ENCODE measurements at regions not wholly inside any gene's neighbourhood (a gene's known extent, or its start where the extent isn't known, plus 50 kb on each side); places are given as distances from the start of the nearest gene placed in this dataset.

- Histone ChIP-seq H3K9me2 (replicated peaks; ENCODE audit: insufficient read depth, low read length) (no peaks in the 10 kb centered on the region), H3K36me3 (replicated peaks; ENCODE audit: insufficient read depth, low read length) (no peaks in the 10 kb centered on the region), H3K4me1 (ENCODE audit: low read length) (no peaks in the 10 kb centered on the region), H3K4me3 (ENCODE audit: low read length) (no peak overlapping the region), H3F3A (ENCODE audit: insufficient read depth, low read length) (no peaks in the 10 kb centered on the region), H3K9ac (ENCODE audit: low read length) (no peak overlapping the region), H4K20me1 (ENCODE audit: insufficient read depth, low read length) (no peaks in the 10 kb centered on the region), H3K4me2 (ENCODE audit: low read depth, low read length) (no peak overlapping the region), H3K27me3 (replicated peaks; ENCODE audit: insufficient read depth, low read length) (no peaks in the 10 kb centered on the region), H2AFZ (ENCODE audit: low read length) (no peak overlapping the region), H3K9me3 (replicated peaks; ENCODE audit: insufficient read depth, low read length) (no peaks in the 10 kb centered on the region), H3K79me2 (ENCODE audit: low read length) (no peaks in the 10 kb centered on the region), H3K27ac (ENCODE audit: low read length) (no peak overlapping the region)
- TF ChIP-seq EZH2phosphoT487 (IDR thresholded peaks at IDR 0.05; ENCODE audit: low read length) (no peak), EZH2 (optimal IDR thresholded peaks at IDR 0.05; ENCODE audit: low read depth, low read length) (no peak)
- TF ChIP-seq, protein P1, sequence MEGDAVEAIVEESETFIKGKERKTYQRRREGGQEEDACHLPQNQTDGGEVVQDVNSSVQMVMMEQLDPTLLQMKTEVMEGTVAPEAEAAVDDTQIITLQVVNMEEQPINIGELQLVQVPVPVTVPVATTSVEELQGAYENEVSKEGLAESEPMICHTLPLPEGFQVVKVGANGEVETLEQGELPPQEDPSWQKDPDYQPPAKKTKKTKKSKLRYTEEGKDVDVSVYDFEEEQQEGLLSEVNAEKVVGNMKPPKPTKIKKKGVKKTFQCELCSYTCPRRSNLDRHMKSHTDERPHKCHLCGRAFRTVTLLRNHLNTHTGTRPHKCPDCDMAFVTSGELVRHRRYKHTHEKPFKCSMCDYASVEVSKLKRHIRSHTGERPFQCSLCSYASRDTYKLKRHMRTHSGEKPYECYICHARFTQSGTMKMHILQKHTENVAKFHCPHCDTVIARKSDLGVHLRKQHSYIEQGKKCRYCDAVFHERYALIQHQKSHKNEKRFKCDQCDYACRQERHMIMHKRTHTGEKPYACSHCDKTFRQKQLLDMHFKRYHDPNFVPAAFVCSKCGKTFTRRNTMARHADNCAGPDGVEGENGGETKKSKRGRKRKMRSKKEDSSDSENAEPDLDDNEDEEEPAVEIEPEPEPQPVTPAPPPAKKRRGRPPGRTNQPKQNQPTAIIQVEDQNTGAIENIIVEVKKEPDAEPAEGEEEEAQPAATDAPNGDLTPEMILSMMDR (IDR thresholded peaks at IDR 0.05; ENCODE audit: low read length), result no peak
- no peak for DNase-seq
Observed at GRCh38 chr4:54539500-54540029, 118.2 kb upstream of the KIT start.

- Histone ChIP-seq H3K27ac (ENCODE audit: low read length) (no peak overlapping the region), H3K4me1 (ENCODE audit: low read length) (0 out of 2 replicates have a peak, but pooled peaks cover 1% of the 10 kb centered on the region), H2AFZ (ENCODE audit: low read length) (no peak overlapping the region), H3K27me3 (replicated peaks; ENCODE audit: insufficient read depth, low read length) (no peaks in the 10 kb centered on the region), H3K36me3 (replicated peaks; ENCODE audit: insufficient read depth, low read length) (no peaks in the 10 kb centered on the region), H3K4me2 (ENCODE audit: low read depth, low read length) (no peak overlapping the region), H3K9me3 (replicated peaks; ENCODE audit: insufficient read depth, low read length) (no peaks in the 10 kb centered on the region), H3K9me2 (replicated peaks; ENCODE audit: insufficient read depth, low read length) (no peaks in the 10 kb centered on the region), H3K9ac (ENCODE audit: low read length) (no peak overlapping the region), H3F3A (ENCODE audit: insufficient read depth, low read length) (no peaks in the 10 kb centered on the region), H3K4me3 (ENCODE audit: low read length) (no peak overlapping the region), H4K20me1 (ENCODE audit: insufficient read depth, low read length) (no peaks in the 10 kb centered on the region), H3K79me2 (ENCODE audit: low read length) (no peaks in the 10 kb centered on the region)
- DNase-seq, result no peak
- TF ChIP-seq EZH2 (optimal IDR thresholded peaks at IDR 0.05; ENCODE audit: low read depth, low read length), result no peak
- no peak for TF ChIP-seq EZH2phosphoT487 (IDR thresholded peaks at IDR 0.05; ENCODE audit: low read length)
- TF ChIP-seq, protein P1 (IDR thresholded peaks at IDR 0.05; ENCODE audit: low read length), result no peak
Observed at GRCh38 chr4:54540931-54541330, 116.8 kb upstream of the KIT start.

DNA sequence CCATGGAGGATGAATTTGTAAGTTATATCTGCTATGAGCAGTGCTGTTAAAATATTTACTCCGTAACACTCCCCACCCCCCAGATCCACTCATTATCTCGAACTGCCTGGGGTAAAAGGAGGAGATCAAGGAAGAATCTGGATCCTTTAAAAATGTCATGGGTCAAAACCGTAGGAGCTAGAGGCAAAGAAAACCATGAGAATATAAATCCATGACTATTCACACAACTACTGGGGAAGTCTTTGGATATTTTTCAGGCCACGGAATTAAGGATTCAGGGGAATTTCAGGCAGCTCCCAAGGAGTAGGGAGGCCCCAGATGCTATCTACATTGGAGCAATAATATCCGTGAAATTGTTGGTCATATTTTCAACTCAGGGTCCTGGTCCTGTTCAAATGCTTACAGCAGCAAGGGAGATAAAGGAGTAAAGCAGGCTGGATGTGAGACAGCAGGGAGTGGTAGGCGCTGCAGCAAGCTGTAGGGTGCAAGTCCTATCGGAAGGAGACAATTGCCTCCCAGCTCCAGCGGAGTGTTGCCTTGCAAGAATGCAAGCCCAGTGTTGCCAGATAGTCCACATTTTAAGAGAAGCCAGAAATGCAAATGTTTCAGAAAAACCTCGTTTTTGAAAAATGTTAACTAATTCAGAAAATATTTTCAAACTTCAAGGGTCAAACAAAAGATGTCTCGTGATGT lies 116.2 kb upstream of the KIT start:
- no peaks in the 10 kb centered on the region for H4K20me1 ChIP-seq (ENCODE audit: insufficient read depth, low read length)
- no peaks in the 10 kb centered on the region for H3K9me3 ChIP-seq (replicated peaks; ENCODE audit: insufficient read depth, low read length)
- H3K27ac ChIP-seq (ENCODE audit: low read length), result no peak overlapping the region
- TF ChIP-seq EZH2 (optimal IDR thresholded peaks at IDR 0.05; ENCODE audit: low read depth, low read length), result no peak
- TF ChIP-seq, protein P1 (IDR thresholded peaks at IDR 0.05; ENCODE audit: low read length), result no peak
- TF ChIP-seq EZH2phosphoT487 (IDR thresholded peaks at IDR 0.05; ENCODE audit: low read length), result no peak
- no peak for DNase-seq
- H2AFZ ChIP-seq (ENCODE audit: low read length), result no peak overlapping the region
- H3K9ac ChIP-seq (ENCODE audit: low read length), result no peak overlapping the region
- H3K9me2 ChIP-seq (replicated peaks; ENCODE audit: insufficient read depth, low read length), result no peaks in the 10 kb centered on the region
- no peak overlapping the region for H3K4me3 ChIP-seq (ENCODE audit: low read length)
- H3K36me3 ChIP-seq (replicated peaks; ENCODE audit: insufficient read depth, low read length), result no peaks in the 10 kb centered on the region
- no peaks in the 10 kb centered on the region for H3K27me3 ChIP-seq (replicated peaks; ENCODE audit: insufficient read depth, low read length)
- no peak overlapping the region for H3K4me2 ChIP-seq (ENCODE audit: low read depth, low read length)
- H3K4me1 ChIP-seq (ENCODE audit: low read length), result 0 out of 2 replicates have a peak, but pooled peaks cover 5% of the 10 kb centered on the region
- no peaks in the 10 kb centered on the region for H3F3A ChIP-seq (ENCODE audit: insufficient read depth, low read length)
- H3K79me2 ChIP-seq (ENCODE audit: low read length), result no peaks in the 10 kb centered on the region
